Uterus (tissue), 2 donors: ENCODE measurements at regions not wholly inside any gene's neighbourhood (a gene's known extent, or its start where the extent isn't known, plus 50 kb on each side); places are given as distances from the start of the nearest gene placed in this dataset.

Experiments
- POLR2A ChIP-seq, 2 donors: fragments of 450-650 bp; IDR thresholded peaks; one replicate each; pipeline ENCODE4 v1.6.1; 2016; ENCODE audit warnings: antibody characterized with exemption in 2 of 2, mild to moderate bottlenecking in 1 of 2, moderate library complexity in 1 of 2
- TF ChIP-seq, protein P1 (sequence below), 4 experiments: fragments of 200-600 bp in 2 of 4; fragments of 450-650 bp in 2 of 4; sonication (generic) in 2 of 4; IDR thresholded peaks; one replicate each; pipeline ENCODE4 v1.5.1; 2016 to 2019; ENCODE audit warnings: antibody characterized with exemption in 4 of 4, mild to moderate bottlenecking in 2 of 4, moderate library complexity in 1 of 4

- TF ChIP-seq POLR2A (IDR thresholded peaks at IDR 0.05), result no peak
- TF ChIP-seq, protein P1, sequence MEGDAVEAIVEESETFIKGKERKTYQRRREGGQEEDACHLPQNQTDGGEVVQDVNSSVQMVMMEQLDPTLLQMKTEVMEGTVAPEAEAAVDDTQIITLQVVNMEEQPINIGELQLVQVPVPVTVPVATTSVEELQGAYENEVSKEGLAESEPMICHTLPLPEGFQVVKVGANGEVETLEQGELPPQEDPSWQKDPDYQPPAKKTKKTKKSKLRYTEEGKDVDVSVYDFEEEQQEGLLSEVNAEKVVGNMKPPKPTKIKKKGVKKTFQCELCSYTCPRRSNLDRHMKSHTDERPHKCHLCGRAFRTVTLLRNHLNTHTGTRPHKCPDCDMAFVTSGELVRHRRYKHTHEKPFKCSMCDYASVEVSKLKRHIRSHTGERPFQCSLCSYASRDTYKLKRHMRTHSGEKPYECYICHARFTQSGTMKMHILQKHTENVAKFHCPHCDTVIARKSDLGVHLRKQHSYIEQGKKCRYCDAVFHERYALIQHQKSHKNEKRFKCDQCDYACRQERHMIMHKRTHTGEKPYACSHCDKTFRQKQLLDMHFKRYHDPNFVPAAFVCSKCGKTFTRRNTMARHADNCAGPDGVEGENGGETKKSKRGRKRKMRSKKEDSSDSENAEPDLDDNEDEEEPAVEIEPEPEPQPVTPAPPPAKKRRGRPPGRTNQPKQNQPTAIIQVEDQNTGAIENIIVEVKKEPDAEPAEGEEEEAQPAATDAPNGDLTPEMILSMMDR (IDR thresholded peaks at IDR 0.05), result no peak
Measured at GRCh38 chr5:68802430-68802829, 291.4 kb upstream of the SLC30A5 start.
